ENCODE measurements at regions not wholly inside any gene's neighbourhood (a gene's known extent, or its start where the extent isn't known, plus 50 kb on each side); places are given as distances from the start of the nearest gene placed in this dataset.

- TF ChIP-seq, protein P1, sequence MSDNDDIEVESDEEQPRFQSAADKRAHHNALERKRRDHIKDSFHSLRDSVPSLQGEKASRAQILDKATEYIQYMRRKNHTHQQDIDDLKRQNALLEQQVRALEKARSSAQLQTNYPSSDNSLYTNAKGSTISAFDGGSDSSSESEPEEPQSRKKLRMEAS (IDR thresholded peaks at IDR 0.05; ENCODE audit: low read depth, low read length), result no peak
- TF ChIP-seq POLR2A (IDR thresholded peaks at IDR 0.05; ENCODE audit: extremely low read depth, insufficient read length), result no peak
- TF ChIP-seq MYC (IDR thresholded peaks at IDR 0.05; ENCODE audit: low read depth, low read length), result no peak
- TF ChIP-seq, protein P2, sequence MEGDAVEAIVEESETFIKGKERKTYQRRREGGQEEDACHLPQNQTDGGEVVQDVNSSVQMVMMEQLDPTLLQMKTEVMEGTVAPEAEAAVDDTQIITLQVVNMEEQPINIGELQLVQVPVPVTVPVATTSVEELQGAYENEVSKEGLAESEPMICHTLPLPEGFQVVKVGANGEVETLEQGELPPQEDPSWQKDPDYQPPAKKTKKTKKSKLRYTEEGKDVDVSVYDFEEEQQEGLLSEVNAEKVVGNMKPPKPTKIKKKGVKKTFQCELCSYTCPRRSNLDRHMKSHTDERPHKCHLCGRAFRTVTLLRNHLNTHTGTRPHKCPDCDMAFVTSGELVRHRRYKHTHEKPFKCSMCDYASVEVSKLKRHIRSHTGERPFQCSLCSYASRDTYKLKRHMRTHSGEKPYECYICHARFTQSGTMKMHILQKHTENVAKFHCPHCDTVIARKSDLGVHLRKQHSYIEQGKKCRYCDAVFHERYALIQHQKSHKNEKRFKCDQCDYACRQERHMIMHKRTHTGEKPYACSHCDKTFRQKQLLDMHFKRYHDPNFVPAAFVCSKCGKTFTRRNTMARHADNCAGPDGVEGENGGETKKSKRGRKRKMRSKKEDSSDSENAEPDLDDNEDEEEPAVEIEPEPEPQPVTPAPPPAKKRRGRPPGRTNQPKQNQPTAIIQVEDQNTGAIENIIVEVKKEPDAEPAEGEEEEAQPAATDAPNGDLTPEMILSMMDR (IDR thresholded peaks at IDR 0.05; ENCODE audit: low read depth, low read length), result no peak
- no peak for DNase-seq (ENCODE audit: low read depth)
- H3K4me3 ChIP-seq (ENCODE audit: low read depth, low read length), result no peak overlapping the region
Measured at GRCh38 chr3:94462931-94463330, 400.1 kb downstream of the NSUN3 start.

DNA sequence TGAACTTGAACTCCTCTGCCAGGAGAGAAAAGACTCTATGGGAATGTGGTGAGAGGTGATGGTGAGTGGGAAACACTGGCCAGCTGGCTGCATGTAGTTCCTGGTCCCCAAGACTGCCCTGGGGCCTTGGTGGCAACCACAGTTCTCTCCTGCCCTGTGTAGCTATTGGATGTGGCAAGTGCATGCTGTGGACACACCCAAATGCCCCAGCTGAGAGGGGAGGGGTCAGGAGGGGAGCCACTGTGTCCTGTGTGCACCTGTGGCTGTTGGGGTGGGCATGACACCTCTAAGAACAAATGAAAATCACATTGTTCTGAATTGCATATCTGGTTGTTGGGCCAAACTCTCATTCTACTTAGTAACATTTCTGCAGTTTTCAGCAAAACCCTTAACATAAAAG is 409.6 kb downstream of the NSUN3 start:
- TF ChIP-seq POLR2A (IDR thresholded peaks at IDR 0.05; ENCODE audit: extremely low read depth, insufficient read length) (no peak), MYC (IDR thresholded peaks at IDR 0.05; ENCODE audit: low read depth, low read length) (no peak)
- TF ChIP-seq, protein P2 (IDR thresholded peaks at IDR 0.05; ENCODE audit: low read depth, low read length), result no peak
- TF ChIP-seq, protein P1 (IDR thresholded peaks at IDR 0.05; ENCODE audit: low read depth, low read length), result no peak
- H3K4me3 ChIP-seq (ENCODE audit: low read depth, low read length), result no peak overlapping the region
- DNase-seq (ENCODE audit: low read depth), result no peak

DNA sequence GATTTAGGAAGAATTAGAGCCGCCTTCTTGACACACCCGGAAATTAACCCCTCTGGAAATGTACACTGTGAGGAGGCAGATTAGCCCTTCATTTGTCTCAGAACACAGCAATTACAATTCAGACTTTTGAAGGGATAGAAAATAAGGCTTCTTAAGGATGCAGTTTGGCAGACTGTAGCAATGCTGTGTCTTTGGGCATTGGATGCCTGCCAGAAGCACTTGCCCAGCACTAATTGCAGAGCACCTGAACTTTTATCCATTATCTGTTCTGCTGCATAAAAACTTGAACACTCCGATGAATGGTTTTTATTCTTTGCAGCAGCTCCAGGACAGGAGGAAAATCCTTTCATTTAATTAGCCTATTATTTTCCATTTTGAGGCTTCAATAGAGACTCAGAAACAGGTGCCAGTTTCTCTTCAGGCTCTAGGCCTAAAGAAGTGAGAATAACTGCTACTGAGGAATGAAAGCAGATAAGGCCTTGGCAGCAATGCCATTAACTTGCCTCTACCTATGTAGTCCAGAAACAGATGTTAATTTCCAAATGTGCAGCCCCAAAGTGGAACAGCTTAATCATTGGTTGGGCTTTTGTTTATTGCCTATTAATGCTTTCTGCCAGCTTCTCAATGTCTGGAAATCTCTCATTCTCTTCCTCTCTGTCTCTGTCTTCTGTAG is 418.5 kb downstream of the NSUN3 start:
- TF ChIP-seq POLR2A (IDR thresholded peaks at IDR 0.05; ENCODE audit: extremely low read depth, insufficient read length) (no peak), MYC (IDR thresholded peaks at IDR 0.05; ENCODE audit: low read depth, low read length) (no peak)
- TF ChIP-seq, protein P2 (IDR thresholded peaks at IDR 0.05; ENCODE audit: low read depth, low read length), result no peak
- TF ChIP-seq, protein P1 (IDR thresholded peaks at IDR 0.05; ENCODE audit: low read depth, low read length), result no peak
- no peak for DNase-seq (ENCODE audit: low read depth)
- no peak overlapping the region for H3K4me3 ChIP-seq (ENCODE audit: low read depth, low read length)

GRCh38 chr3:94482686-94483085 is 419.8 kb downstream of the NSUN3 start:
- H3K4me3 ChIP-seq (ENCODE audit: low read depth, low read length), result no peak overlapping the region
- DNase-seq (ENCODE audit: low read depth), result no peak

GRCh38 chr3:94483403-94483802 is 420.5 kb downstream of the NSUN3 start:
- no peak for DNase-seq (ENCODE audit: low read depth)
- TF ChIP-seq, protein P2 (IDR thresholded peaks at IDR 0.05; ENCODE audit: low read depth, low read length), result no peak
- no peak for TF ChIP-seq MYC (IDR thresholded peaks at IDR 0.05; ENCODE audit: low read depth, low read length)
- TF ChIP-seq, protein P1 (IDR thresholded peaks at IDR 0.05; ENCODE audit: low read depth, low read length), result no peak
- TF ChIP-seq POLR2A (IDR thresholded peaks at IDR 0.05; ENCODE audit: extremely low read depth, insufficient read length), result no peak
- H3K4me3 ChIP-seq (ENCODE audit: low read depth, low read length), result no peak overlapping the region

More at GRCh38 chr3:94482686-94483085, 419.8 kb downstream of the NSUN3 start:
- TF ChIP-seq, protein P1 (IDR thresholded peaks at IDR 0.05; ENCODE audit: low read depth, low read length), result no peak
- TF ChIP-seq MYC (IDR thresholded peaks at IDR 0.05; ENCODE audit: low read depth, low read length), result no peak
- TF ChIP-seq POLR2A (IDR thresholded peaks at IDR 0.05; ENCODE audit: extremely low read depth, insufficient read length), result no peak
- TF ChIP-seq, protein P2 (IDR thresholded peaks at IDR 0.05; ENCODE audit: low read depth, low read length), result no peak
